ENCODE measurements at regions not wholly inside any gene's neighbourhood (a gene's known extent, or its start where the extent isn't known, plus 50 kb on each side); places are given as distances from the start of the nearest gene placed in this dataset.

DNA sequence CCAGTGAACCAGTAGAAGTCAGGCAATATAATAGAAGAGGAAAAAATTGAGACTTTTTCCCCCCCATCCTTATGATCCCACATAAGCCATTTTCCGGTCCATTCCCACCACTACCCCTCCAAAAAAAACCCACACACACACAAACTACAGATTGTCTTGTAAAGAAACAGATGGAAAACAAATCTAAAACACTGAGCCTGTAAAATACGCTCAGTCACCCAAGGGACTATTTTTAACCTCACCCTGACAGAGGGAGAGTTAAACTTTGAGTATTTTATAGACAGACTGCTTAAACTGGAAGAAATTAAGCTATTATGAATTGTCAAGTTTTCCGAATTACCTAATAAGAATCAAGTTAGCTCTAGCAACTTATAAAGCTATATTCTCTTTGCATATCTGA lies 471.8 kb upstream of the C9orf72 start:
- no peak for TF ChIP-seq CTCF (IDR thresholded peaks at IDR 0.05; ENCODE audit: insufficient read depth, low read length, poor library complexity, severe bottlenecking)
- DNase-seq (ENCODE audit: low read depth): no peak
- Histone ChIP-seq H3K36me3 (ENCODE audit: control insufficient read depth, insufficient read depth, low read length) (no peaks in the 10 kb centered on the region), H3K4me3 (ENCODE audit: low read depth, low read length) (no peak overlapping the region), H3K27me3 (ENCODE audit: control insufficient read depth, insufficient read depth, low read length) (no peaks in the 10 kb centered on the region)

DNA sequence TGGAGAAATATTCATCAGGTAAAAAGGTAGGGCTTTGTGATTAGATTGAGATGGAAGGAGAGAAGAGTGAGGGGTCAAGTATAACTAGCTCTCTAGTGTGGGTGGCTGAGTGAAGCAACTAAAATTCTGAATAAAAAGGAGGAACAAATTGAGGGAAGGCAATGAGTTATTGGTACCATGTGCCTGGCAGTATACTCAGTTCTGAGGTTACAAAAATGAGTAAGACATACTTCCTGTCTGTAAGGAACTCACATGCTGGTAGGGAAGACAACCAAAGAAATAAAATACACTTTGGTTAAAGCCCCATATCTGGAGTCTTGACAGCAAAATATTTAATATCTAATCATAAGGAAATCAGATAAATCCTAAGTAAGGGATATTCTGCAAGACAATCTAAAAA lies 476.8 kb upstream of the C9orf72 start:
- Histone ChIP-seq H3K4me3 (ENCODE audit: low read depth, low read length) (no peak overlapping the region), H3K36me3 (ENCODE audit: control insufficient read depth, insufficient read depth, low read length) (no peaks in the 10 kb centered on the region), H3K27me3 (ENCODE audit: control insufficient read depth, insufficient read depth, low read length) (no peaks in the 10 kb centered on the region)
- no peak for TF ChIP-seq CTCF (IDR thresholded peaks at IDR 0.05; ENCODE audit: insufficient read depth, low read length, poor library complexity, severe bottlenecking)
- no peak for DNase-seq (ENCODE audit: low read depth)

GRCh38 chr9:28050941-28051340 lies 477.7 kb upstream of the C9orf72 start:
- Histone ChIP-seq H3K36me3 (ENCODE audit: control insufficient read depth, insufficient read depth, low read length) (no peaks in the 10 kb centered on the region), H3K27me3 (ENCODE audit: control insufficient read depth, insufficient read depth, low read length) (no peaks in the 10 kb centered on the region), H3K4me3 (ENCODE audit: low read depth, low read length) (no peak overlapping the region)
- DNase-seq (ENCODE audit: low read depth): no peak
- TF ChIP-seq CTCF (IDR thresholded peaks at IDR 0.05; ENCODE audit: insufficient read depth, low read length, poor library complexity, severe bottlenecking): no peak

- DNase-seq (ENCODE audit: low read depth): no peak
- H3K4me3 ChIP-seq (ENCODE audit: low read depth, low read length): no peak overlapping the region
- no peak for TF ChIP-seq CTCF (IDR thresholded peaks at IDR 0.05; ENCODE audit: insufficient read depth, low read length, poor library complexity, severe bottlenecking)
- no peaks in the 10 kb centered on the region for H3K27me3 ChIP-seq (ENCODE audit: control insufficient read depth, insufficient read depth, low read length)
- H3K36me3 ChIP-seq (ENCODE audit: control insufficient read depth, insufficient read depth, low read length): no peaks in the 10 kb centered on the region
These were observed 478.6 kb upstream of the C9orf72 start for GRCh38 chr9:28051559-28052503.

DNA sequence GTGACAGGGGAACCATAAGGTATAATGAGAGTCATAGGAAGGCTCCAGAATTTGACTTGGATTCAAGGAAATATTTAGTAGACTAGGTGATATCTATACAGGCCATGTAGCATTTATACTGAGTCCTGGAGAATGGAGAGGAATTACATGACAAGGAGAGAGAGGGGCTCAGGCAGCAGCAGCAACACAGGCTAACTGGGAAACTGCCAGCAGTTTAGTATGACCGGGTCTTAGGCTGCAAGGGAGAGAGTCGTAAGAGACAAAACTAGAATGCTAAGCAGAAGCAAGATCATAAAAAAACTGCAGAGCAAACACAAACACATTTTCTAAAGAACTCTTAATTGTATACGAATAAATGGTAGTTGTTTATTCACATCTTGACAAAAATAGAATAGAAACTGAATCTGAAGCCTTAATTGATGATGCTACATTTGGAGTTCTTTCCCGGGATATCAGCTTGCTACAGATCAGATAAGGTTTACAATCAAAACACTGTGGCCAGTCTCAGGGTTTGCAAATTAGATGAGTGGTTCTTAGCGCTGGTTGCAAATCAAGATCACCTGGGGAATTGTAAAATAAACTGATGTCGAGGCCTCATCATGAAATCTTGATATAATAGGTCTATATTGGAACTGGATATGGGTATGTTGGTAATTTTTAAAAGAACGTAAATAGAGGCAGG lies 480.0 kb upstream of the C9orf72 start:
- no peaks in the 10 kb centered on the region for H3K27me3 ChIP-seq (ENCODE audit: control insufficient read depth, insufficient read depth, low read length)
- DNase-seq (ENCODE audit: low read depth): no peak
- TF ChIP-seq CTCF (IDR thresholded peaks at IDR 0.05; ENCODE audit: insufficient read depth, low read length, poor library complexity, severe bottlenecking): no peak
- no peaks in the 10 kb centered on the region for H3K36me3 ChIP-seq (ENCODE audit: control insufficient read depth, insufficient read depth, low read length)
- no peak overlapping the region for H3K4me3 ChIP-seq (ENCODE audit: low read depth, low read length)

Measured in kidney epithelial cell (primary cell).